ENCODE measurements at regions not wholly inside any gene's neighbourhood (a gene's known extent, or its start where the extent isn't known, plus 50 kb on each side); places are given as distances from the start of the nearest gene placed in this dataset.

- intact Hi-C loops (cut with micrococcal nuclease): no loop called here
- ATAC-seq: no peak
- DNase-seq: no peak
These were observed 458.9 kb downstream of the LMO4 start for GRCh38 chr1:87787551-87787950.

- intact Hi-C loops (cut with micrococcal nuclease): no loop called here
These were observed 462.1 kb downstream of the LMO4 start for GRCh38 chr1:87790756-87791155.

GRCh38 chr1:87791931-87792740, 463.5 kb downstream of the LMO4 start:
- intact Hi-C loops (cut with micrococcal nuclease): no loop called here
- ATAC-seq: no peak
- no peak for DNase-seq

More at GRCh38 chr1:87790756-87791155, 462.1 kb downstream of the LMO4 start:
- DNase-seq: no peak
- no peak for ATAC-seq

GRCh38 chr1:87794788-87795614, 466.3 kb downstream of the LMO4 start:
- ATAC-seq: no peak
- intact Hi-C loops (cut with micrococcal nuclease): no loop called here
- DNase-seq: no peak

GRCh38 chr1:87795615-87796337, 467.1 kb downstream of the LMO4 start:
- intact Hi-C loops (cut with micrococcal nuclease): no loop called here

GRCh38 chr1:87796471-87796901, 467.8 kb downstream of the LMO4 start:
- ATAC-seq (no peak), DNase-seq (no peak)
- intact Hi-C loops (cut with micrococcal nuclease): no loop called here

More at GRCh38 chr1:87795615-87796337, 467.1 kb downstream of the LMO4 start:
- DNase-seq (no peak), ATAC-seq (no peak)

GRCh38 chr1:87799451-87799850, 470.8 kb downstream of the LMO4 start:
- no peak for DNase-seq
- ATAC-seq: no peak
- intact Hi-C loops (cut with micrococcal nuclease): no loop called here

- ATAC-seq (no peak), DNase-seq (no peak)
- intact Hi-C loops (cut with micrococcal nuclease): no loop called here
These were observed 471.3 kb downstream of the LMO4 start for GRCh38 chr1:87800006-87800405.

- DNase-seq: no peak
- intact Hi-C loops (cut with micrococcal nuclease): no loop called here
- ATAC-seq: no peak
These were observed 474.7 kb downstream of the LMO4 start for GRCh38 chr1:87803375-87803774.

GRCh38 chr1:87804128-87804527, 475.4 kb downstream of the LMO4 start:
- no peak for ATAC-seq
- intact Hi-C loops (cut with micrococcal nuclease): no loop called here
- no peak for DNase-seq

- DNase-seq (no peak), ATAC-seq (no peak)
- intact Hi-C loops (cut with micrococcal nuclease): no loop called here
These were observed 477.1 kb downstream of the LMO4 start for GRCh38 chr1:87805666-87806378.

- ATAC-seq: no peak
- DNase-seq: no peak
- intact Hi-C loops (cut with micrococcal nuclease): no loop called here
These were observed 477.9 kb downstream of the LMO4 start for GRCh38 chr1:87806379-87807094.

GRCh38 chr1:87810166-87810565, 481.5 kb downstream of the LMO4 start:
- intact Hi-C loops (cut with micrococcal nuclease): no loop called here
- DNase-seq: no peak
- ATAC-seq: no peak

- DNase-seq (no peak), ATAC-seq (peak; percentile 43)
- intact Hi-C loops (cut with micrococcal nuclease): no loop called here
These were observed 484.3 kb downstream of the LMO4 start for GRCh38 chr1:87812871-87813577.

GRCh38 chr1:87814573-87814972, 485.9 kb downstream of the LMO4 start:
- intact Hi-C loops (cut with micrococcal nuclease): no loop called here
- DNase-seq (no peak), ATAC-seq (no peak)

- intact Hi-C loops (cut with micrococcal nuclease): no loop called here
These were observed 488.0 kb downstream of the LMO4 start for GRCh38 chr1:87816646-87817045.

GRCh38 chr1:87820668-87821334, 492.1 kb downstream of the LMO4 start:
- no peak for ATAC-seq
- DNase-seq: no peak
- intact Hi-C loops (cut with micrococcal nuclease): no loop called here

More at GRCh38 chr1:87816646-87817045, 488.0 kb downstream of the LMO4 start:
- DNase-seq (no peak), ATAC-seq (no peak)

Data from left ventricle myocardium superior (tissue), 1 donor.